A673 (cell line): ENCODE measurements at regions not wholly inside any gene's neighbourhood (a gene's known extent, or its start where the extent isn't known, plus 50 kb on each side); places are given as distances from the start of the nearest gene placed in this dataset.

Experiments used
- CTCF ChIP-seq: fragments of 300-800, 200-600 bp; sonication (generic); conservative IDR thresholded peaks from 2 replicates; pipeline ENCODE4 v1.5.1; 2017; ENCODE audit warnings: low read depth, mild to moderate bottlenecking, antibody characterized with exemption, low read length, moderate library complexity, mixed read lengths
- EZH2 ChIP-seq: fragments of 200-600 bp; sonication (generic); IDR thresholded peaks from 2 replicates; pipeline ENCODE4 v1.6.1; 2017; ENCODE audit warnings: borderline replicate concordance, low read depth, mild to moderate bottlenecking, mixed read lengths, antibody characterized with exemption, low read length; ENCODE audit not compliant: poor library complexity, severe bottlenecking

GRCh38 chr11:116263019-116263418 lies 509.8 kb downstream of the BUD13 start:
- TF ChIP-seq CTCF (no peak), EZH2 (no peak)
